GM21576 (cell line): ENCODE measurements at regions not wholly inside any gene's neighbourhood (a gene's known extent, or its start where the extent isn't known, plus 50 kb on each side); places are given as distances from the start of the nearest gene placed in this dataset.
A peak's percentile ranks its signal among the peaks of the same experiment; 100 is the strongest.
"Not testable (repeated sequence)": the region's sequence is repeated elsewhere in the genome, so short reads cannot be mapped to it uniquely, and the experiment has no call there.

ENCODE experiments used
- ATAC-seq: cut with Tn5 transposase; IDR thresholded peaks from one replicate; pipeline ENCODE4 v1.9.1; 2021; ENCODE audit warnings: mild to moderate bottlenecking, moderate library complexity; ENCODE audit not compliant: unreplicated experiment

DNA sequence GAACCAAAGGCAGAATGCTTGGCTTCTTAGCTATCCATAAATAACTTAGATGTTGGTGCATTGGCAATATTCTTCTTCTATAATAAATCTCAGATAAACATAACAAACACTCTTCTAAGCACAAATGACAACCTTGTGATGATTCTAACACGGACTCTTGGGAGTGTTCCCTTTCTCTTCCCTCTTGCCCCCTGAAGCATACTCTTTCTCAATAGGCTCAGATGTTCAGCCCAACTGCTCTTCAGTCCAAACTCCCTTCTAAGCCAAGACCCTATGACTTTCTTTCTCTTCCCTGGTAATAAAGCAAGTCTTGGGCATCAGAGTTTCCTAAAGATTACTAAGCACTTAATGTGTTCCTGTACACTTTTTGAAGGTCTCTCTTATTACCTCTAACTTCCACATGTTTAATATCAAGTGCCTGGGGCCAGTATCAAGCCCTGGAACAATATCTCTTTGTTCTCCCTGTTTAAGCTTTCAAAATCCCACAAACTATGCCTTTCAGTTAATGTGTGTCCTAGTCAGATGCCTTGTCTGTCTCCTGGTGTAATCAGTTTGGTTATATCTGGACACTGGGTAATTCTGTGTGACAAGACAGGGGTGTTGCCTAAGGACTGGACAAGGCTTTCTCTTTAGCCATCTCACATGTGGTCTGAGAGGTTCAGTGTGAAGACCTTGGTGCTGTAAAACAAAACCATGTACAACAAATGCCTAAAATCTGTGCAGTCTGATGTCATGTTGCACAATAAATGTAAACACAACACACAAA, 92.9 kb upstream of the IVNS1ABP start:
- ATAC-seq: no peak

DNA sequence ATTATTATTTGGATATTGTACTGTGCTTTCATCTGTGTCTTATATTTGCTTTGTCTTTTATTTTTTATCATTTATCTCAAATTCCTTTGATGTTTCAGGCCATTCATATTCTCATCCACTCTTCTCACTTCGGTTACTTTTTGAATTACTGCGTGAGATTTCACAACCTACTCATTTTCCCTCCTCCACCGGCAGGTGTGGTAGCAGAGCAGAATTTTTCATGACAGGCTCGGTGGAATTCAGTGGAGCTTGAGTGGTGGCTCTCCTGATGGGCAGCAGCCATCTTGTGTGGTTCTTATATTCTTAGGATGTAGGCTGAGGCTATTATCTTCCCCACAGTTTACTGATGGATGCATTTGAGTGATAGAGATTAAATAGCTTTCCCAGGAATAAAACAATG, 92.3 kb upstream of the IVNS1ABP start:
- no peak for ATAC-seq

DNA sequence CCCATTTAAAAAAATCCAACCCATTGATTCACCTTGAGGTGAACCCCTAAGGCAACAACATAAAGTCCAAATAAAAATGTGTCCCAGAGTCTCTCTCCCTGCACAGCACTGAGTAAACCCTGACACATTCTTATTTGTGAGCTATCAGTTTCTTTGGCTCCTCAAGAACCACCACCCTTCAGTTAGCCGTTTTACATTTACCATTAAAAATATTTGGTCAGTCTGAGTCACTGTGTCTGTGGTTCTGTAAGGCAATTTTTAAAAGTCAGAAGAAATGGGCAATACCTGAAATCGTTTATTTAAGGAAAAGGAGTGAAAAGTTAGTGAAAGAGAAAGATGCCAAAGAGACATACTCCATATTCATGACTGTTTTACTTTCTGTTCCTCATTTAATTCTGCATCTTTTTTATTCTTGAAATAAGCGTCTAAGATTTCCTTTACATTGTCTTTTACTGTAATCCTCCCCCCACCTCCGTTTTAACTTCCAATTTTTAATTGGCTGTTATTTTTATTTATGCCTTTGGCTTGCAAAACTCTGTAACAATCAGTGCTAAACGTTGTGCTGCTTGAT, 91.7 kb upstream of the IVNS1ABP start:
- no peak for ATAC-seq

DNA sequence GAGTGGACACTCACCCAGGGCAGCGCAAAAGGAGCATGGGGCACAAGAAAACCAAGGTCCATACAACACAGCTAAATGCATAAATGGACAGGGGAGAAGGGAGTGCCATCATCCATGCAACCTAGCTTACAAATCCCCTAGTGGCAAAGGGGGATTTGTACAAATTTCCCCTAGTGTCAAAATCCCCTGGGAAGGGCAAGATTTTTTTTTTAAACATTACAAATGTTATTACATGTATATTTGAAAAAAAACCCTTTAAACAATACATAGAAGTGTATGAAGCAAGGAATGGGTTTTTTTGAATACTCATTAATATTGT, 89.6 kb upstream of the IVNS1ABP start:
- no peak for ATAC-seq

DNA sequence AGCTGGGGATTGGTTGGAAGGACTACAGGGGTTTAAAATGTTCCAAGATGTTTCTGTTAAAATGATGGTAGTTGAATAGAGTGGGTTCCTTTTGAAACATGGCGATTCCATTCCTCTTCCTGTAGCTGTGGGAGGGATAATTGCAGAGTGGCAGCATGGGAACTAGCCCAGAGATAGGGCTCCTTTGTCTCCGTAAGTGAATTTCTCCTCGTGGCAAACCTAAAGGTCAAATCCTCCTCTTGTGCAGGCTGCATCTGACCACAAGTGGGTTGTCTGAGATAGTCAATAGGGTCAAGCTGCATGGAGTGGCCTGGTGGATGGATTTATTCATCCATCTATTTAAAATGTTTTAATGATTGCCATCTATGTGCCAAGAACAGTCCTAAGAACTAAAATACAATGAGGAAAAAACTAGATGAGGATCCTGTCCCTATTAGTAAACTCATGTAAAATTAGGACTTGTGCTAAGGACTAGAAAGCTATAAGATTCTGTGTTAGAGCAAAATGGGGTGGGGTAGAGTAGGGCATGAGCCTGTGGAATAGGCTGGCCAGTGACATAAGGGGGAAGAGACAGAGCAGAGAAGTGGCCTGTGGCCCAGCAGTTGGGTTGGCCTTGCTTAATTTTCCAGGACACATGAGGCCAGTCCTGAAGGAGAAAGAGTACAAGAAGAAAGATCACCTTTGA, 89.1 kb upstream of the IVNS1ABP start:
- ATAC-seq: no peak

DNA sequence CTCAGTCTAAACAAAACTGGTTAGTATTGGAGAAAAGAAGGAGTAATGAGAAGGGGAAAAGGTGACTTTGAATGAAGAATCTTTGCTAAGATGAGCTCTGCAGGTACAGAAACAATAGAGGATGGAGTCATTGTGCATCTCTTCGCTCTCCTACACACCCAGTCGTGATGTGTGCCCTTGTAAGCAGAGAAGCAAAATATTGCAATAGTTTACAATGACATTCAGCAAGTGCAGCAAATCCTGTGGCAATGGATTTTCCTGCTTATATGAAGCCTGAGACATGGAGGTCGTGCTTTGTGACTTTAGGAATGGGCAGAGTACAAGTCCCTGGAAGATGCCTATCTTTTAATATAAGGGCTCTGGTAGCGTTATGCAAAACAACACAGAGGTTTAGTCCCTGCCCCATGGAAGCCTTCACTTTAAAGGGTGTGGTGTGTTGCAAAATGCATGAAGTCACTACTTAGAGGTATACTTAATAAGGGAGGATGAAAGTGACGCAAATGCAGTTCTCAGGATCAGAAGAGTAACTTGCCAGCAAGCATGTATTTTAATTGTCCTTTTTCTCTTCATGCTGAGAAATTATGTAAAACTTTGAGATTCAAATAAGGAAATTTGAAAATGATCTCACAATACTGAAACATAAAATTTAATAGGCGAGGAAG, 88.0 kb upstream of the IVNS1ABP start:
- no peak for ATAC-seq

DNA sequence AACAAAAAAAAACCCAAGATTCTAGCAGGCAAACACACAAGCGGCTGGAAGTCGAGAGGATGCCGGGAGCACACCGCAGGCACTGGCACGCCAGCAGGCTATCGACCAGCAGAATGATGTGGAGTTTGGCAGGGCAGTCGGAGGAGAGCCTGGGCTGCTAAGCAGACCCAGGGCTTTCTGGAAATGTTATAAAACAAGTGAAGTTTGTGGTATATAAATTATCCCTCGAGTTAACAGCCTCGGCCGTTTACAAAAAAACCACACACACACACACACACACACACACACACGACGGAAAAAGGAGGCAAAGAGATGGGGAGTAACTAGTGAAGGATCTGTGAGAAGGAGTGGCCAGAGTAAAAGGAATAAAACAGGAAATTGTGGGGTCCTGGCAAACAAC, 87.2 kb upstream of the IVNS1ABP start:
- ATAC-seq: no peak

DNA sequence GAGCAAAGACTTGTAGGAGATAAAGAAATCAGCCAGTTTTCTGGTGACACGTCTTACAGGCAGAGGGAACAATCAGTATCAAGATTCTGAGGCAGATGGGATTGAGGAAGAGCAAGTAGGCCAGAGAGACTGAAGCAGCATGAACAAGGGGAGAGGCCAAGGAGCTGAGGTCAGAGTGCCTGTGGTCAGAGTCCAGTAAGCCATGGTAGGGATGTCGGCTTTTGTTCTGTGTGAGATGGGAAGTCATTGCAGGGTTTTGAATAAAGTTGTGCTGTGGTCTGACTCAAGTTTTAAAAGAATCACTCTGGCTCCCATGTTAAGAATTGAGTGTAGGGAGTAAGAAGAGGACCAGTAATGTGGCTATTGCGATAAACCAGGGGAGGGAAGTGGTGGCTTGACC, 85.9 kb upstream of the IVNS1ABP start:
- no peak for ATAC-seq

DNA sequence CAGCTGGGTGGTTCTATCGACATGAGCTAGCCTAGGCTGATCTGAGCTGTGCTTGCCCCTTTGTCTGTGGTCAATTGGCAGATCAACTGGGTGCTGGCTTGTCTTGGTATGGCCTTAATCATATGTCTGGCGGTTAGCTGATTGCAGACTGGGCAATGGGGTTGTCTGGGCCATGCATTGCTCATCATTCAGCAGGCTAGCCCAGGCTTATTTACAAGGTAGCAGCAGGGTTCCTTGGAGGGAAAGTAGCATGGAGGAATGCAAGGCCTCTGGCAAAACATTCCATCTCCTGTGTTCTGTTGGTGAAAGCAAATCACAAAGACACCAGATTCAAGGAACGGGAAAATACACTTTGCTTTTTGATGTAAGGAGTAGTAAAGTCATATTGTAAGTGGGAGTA, 84.0 kb upstream of the IVNS1ABP start:
- no peak for ATAC-seq

DNA sequence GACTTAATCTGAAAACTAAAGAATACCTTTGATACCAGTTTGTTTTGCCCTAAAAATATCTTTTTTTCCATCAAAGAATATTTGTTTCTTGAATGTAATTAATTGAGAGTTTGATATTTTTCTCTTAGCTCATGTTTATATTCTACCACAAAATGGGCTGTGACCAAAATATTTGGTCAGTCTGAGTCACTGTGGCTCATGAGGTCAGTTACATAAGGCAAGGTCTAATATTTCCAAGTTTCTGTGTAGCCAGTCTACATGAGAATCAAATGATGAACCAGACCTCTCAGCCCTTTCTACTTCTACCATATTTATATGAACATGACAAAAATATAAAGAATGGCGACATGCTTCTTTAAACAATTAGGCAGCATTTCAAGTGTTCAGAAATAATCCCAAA, 83.0 kb upstream of the IVNS1ABP start:
- ATAC-seq: no peak

DNA sequence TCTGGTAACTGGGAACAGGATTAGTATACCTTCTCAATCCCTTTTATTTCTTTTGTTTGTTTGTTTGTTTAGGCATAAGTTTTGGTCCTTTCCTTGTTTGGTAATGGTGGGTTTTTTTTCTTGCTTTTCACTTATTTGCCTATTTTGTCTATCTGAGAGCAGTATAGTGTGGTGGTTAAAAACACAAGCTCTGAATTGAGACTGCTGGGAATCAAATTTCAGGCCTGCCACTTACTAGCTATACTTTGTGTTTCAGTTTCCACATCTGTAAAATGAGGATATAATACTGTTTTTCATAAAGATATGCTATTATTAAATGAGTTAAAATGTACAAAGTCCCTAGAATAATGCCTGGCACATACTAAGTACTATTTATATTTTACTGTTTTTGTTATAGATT, 81.6 kb upstream of the IVNS1ABP start:
- ATAC-seq: peak; percentile 64

DNA sequence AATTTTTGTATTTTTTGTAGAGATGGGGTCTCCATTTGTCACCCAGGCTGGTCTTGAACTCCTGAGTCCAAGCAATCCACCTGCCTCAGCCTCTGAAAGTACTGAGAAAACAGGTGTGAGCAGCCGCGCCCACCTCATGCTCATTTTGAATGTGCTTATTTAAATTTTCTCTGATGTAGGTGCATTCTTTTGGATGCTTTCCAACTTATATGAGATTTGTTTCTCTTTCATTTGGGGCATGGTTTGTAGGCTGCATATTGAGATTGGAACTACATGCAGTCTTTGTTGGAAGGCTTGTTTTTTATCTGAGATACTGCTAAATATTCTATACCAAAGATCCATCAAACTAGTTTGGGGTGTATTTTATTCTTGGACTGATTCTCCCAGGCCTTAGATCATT, 81.0 kb upstream of the IVNS1ABP start:
- peak; percentile 54 for ATAC-seq

DNA sequence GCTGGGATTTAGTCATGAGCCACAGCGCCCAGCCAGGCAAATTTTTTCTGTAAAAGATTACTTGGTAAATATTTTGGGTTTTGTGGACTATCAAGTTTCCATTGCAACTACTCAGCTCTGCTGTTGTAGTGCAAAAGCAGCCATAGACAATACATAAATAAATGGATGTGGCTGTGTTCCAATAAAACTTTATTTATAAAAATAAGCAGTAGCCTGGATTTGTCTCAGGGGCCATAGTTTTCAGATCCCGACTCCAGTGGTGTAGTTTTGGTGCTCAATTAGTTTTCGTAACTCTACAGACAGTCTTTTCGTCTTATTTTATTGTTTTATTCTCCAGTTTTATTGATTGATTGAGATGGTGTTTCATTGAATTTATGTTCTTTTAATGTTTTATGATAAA, 80.1 kb upstream of the IVNS1ABP start:
- ATAC-seq: no peak

DNA sequence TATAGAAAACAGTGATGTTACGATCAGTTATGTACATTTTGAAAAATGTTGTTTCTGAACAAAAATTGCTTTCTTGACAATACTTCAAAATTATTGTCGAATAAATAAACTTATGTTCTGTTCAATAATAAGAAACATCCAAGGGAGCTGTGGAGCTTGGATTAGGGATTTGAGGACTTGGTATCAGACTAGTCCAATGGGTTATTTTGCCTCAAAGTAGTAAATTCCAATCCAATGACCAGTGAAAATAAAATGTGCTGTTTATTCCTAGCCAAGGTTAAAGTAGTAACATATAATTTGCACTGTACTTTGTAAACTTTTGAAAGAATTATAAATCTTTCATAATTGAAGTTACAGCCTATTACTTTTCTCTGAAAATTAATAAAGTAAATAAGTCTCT, 79.1 kb upstream of the IVNS1ABP start:
- ATAC-seq: no peak

DNA sequence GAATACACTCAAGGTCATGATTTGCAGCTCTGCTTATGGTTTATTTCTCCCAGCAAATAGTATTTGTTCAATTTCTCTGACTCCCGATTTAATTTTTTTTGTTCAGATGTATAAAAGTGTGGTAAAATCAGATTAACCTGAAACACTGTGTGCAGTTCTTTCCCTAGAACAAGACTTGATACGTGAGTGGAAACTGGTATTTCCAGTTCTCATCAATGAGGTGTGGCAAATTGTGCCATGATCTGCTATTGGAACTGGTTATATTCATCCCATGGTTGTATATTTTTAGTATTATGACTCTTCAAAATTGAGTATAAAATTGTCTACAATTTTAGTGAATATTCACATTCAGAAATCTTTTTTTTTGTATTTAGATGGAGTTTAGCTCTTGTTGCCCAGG, 76.8 kb upstream of the IVNS1ABP start:
- no peak for ATAC-seq

DNA sequence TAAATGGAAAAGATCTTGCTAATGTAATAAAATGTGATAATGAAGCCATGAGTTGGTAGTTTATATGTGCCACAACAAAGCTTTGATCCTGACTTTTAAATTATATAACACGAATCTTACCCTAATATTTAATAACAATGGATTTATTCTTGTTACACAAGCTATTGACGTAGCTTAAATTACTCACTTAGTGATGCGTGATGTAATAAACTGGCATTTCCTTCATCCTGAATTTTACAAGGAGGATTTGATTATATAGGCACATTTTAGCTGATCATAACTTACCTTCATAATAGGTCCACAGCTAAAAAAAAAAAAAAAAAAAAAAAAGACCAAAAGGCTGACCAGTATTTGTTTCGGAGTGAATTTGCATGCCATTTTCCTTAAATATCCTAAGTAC, 76.2 kb upstream of the IVNS1ABP start:
- ATAC-seq: no peak

DNA sequence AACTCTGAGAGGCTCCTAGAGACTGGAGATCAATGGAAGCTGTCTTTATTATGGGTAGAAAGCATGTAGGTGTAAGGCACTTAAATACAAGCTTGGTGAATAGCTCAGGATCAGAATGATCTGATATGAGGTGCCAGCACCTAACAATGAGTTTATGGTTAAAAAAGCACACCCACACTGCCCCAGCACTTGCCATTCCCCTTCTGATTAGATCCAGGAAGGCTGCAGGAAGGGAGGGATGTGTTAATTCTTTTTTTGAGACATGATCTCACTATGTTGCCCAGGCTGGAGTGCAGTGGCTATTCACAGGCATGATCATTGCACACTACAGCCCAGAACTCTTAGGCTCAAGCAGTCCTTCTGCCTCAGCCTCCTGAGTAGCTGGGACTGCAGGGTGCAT, 71.8 kb upstream of the IVNS1ABP start:
- ATAC-seq: no peak

DNA sequence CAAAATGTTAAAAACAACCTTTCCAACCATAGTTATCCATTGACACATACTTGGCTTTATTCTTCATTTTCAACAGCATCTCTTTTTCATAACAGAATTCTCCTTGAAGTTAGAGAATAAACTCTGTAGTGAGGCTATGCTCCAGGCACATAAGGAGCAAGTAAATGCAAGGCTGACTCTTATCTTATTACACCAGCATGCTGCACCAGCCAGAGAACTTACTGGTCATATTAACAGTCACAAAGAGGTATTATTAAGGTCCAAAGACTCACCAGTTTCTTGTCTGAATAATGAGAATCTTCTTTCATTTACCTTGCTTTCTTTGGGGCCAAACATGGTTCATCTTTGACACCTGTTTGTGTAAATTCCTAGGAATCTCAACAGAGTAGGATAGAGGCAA, 71.3 kb upstream of the IVNS1ABP start:
- ATAC-seq: no peak

DNA sequence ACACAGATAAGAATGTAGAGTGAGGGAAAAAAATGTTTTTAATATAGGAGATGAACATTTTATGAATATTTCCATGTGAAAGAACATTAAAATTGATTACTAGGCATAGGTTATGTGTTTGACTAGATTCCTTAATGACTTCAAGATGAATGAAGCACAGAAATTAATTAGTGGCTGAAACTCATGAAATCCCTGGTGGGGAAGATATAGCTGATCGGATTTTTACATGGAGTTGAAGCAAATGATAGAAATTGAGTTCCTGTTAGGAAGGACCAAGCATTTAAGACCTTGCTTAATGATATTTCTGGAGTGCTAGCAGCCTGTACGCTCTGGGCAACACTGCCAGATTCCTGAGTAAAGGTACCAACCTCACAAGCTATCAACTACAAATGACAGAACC, 68.9 kb upstream of the IVNS1ABP start:
- ATAC-seq: no peak

DNA sequence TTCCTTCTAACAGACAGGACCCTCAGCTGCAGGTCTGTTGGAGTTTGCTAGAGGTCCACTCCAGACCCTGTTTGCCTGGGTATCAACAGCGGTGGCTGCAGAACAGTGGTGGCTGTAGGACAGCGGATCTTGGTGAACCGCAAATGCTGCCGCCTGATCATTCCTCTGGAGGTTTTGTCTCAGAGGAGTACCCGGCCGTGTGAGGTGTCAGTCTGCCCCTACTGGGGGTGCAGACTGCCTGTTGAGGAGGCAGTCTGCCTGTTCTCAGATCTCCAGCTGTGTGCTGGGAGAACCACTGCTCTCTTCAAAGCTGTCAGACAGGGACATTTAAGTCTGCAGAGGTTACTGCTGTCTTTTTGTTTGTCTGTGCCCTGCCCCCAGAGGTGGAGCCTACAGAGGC, 66.8 kb upstream of the IVNS1ABP start:
- ATAC-seq: not testable (repeated sequence)

DNA sequence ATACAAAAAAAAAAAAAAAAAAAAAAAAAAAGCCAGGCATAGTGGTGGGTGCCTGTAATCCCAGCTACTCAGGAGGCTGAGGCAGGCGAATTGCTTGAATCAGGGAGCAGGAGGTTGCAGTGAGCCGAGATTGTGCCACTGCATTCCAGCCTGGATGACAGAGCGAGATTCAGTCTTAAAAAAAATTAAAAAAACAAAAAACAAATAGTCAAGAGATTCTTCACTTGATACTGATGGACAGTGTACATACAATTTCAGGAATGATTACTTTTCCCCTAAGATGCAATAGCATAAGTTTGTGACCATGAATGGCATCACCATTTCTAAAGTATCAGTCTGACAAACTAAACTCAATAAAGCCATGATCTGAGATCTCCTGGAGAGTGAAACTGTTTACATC, 60.8 kb upstream of the IVNS1ABP start:
- no peak for ATAC-seq
